Kidney (tissue), 13 donors: ENCODE measurements at regions not wholly inside any gene's neighbourhood (a gene's known extent, or its start where the extent isn't known, plus 50 kb on each side); places are given as distances from the start of the nearest gene placed in this dataset.

Source experiments
- DNase-seq, 5 donors: peaks; one replicate each; pipeline ENCODE4 v3.0.0-alpha.2; 2013 to 2020
- FAIRE-seq: peaks from 2 replicates; lab custom pipeline; 2012; peaks lifted over from hg19 to GRCh38; lab: Jason Lieb, UNC
- H3K27ac ChIP-seq, 2 donors: one replicate each; pipeline ENCODE4 v1.7.0; 2013; ENCODE audit warnings: low read depth in 2 of 2, low read length in 2 of 2, inconsistent platforms in 1 of 2
- H3K27me3 ChIP-seq: one replicate; pipeline ENCODE4 v1.7.1; 2013; ENCODE audit warnings: low read length, inconsistent platforms; ENCODE audit not compliant: control insufficient read depth, insufficient read depth
- H3K36me3 ChIP-seq, 3 donors: one replicate each; pipeline versions ENCODE4 v1.7.0 to v1.7.1; 2013; ENCODE audit warnings: low read length in 3 of 3, control low read depth in 1 of 3, inconsistent platforms in 1 of 3; ENCODE audit not compliant: insufficient read depth in 3 of 3, control insufficient read depth in 2 of 3
- H3K4me1 ChIP-seq, 3 donors: one replicate each; pipeline versions ENCODE4 v1.7.0 to v1.7.1; 2013; ENCODE audit warnings: low read length in 3 of 3, inconsistent platforms in 1 of 3, low read depth in 1 of 3; ENCODE audit not compliant: control insufficient read depth in 2 of 3, insufficient read depth in 2 of 3
- H3K4me3 ChIP-seq, 3 donors: one replicate each; pipeline versions ENCODE4 v1.7.0 to v1.8.1; 2013; ENCODE audit warnings: low read length in 3 of 3, control low read depth in 1 of 3, inconsistent platforms in 1 of 3
- H3K9ac ChIP-seq, 3 donors: one replicate each; pipeline versions ENCODE4 v1.7.0 to v1.7.1; 2013; ENCODE audit warnings: low read length in 3 of 3, control low read depth in 1 of 3, inconsistent platforms in 1 of 3
- H3K9me3 ChIP-seq, 3 donors: one replicate each; pipeline versions ENCODE4 v1.7.0 to v1.7.1; 2013; ENCODE audit warnings: low read length in 3 of 3, control low read depth in 1 of 3, inconsistent platforms in 1 of 3; ENCODE audit not compliant: control insufficient read depth in 2 of 3, insufficient read depth in 1 of 3
- CTCF ChIP-seq: IDR thresholded peaks from 3 replicates; pipeline ENCODE4 v1.5.1; 2012; ENCODE audit warnings: mild to moderate bottlenecking, moderate library complexity, borderline replicate concordance; ENCODE audit not compliant: insufficient read depth; ENCODE audit errors: extremely low read depth
- intact Hi-C: fragments of 100-400 bp; cut with DNase I; formaldehyde crosslinking; loops from one replicate; pipeline ENCODE4 v1.11.1; 2022
- donor health status: control.
- donor health status: control.
- donor health status: control.
- donor health status: control.
- donor health status: control.
- donor health status: DM: yes; HTN: yes; CAD: no.
- donor health status: Normal renal cell carcinoma (clear cell type).

GRCh38 chr12:115174920-115175319 lies 490.9 kb upstream of the TBX3 start:
- Histone ChIP-seq H3K4me1 (no peaks in the 10 kb centered on the region), H3K27ac (no peak overlapping the region), H3K9ac (no peak overlapping the region), H3K9me3 (peaks cover 0 to 3% (median 0%) of the 10 kb centered on the region in 3 donors), H3K36me3 (no peaks in the 10 kb centered on the region), H3K27me3 (no peaks in the 10 kb centered on the region), H3K4me3 (no peak overlapping the region)
- DNase-seq (peak in 1 of 5 donors; percentile 60), FAIRE-seq (no peak)
- TF ChIP-seq CTCF, result no peak
- intact Hi-C loops, result no loop called here

GRCh38 chr12:115172521-115172920 lies 488.5 kb upstream of the TBX3 start:
- H3K36me3 ChIP-seq, result no peaks in the 10 kb centered on the region
- no peak for DNase-seq

GRCh38 chr12:115169981-115170380 lies 486.0 kb upstream of the TBX3 start:
- Histone ChIP-seq H3K4me1 (no peaks in the 10 kb centered on the region), H3K27me3 (no peaks in the 10 kb centered on the region), H3K36me3 (no peaks in the 10 kb centered on the region), H3K4me3 (no peak overlapping the region), H3K9ac (no peak overlapping the region), H3K27ac (no peak overlapping the region), H3K9me3 (no peaks in the 10 kb centered on the region)
- intact Hi-C loops, result no loop called here
- TF ChIP-seq CTCF, result no peak
- DNase-seq (no peak), FAIRE-seq (no peak)

More at GRCh38 chr12:115172521-115172920, 488.5 kb upstream of the TBX3 start:
- TF ChIP-seq CTCF, result no peak
- no peak overlapping the region for H3K4me3 ChIP-seq
- no peak for FAIRE-seq
- H3K9me3 ChIP-seq, result no peaks in the 10 kb centered on the region
- no peaks in the 10 kb centered on the region for H3K4me1 ChIP-seq
- no peak overlapping the region for H3K27ac ChIP-seq
- intact Hi-C loops, result no loop called here
- H3K27me3 ChIP-seq, result no peaks in the 10 kb centered on the region
- H3K9ac ChIP-seq, result no peak overlapping the region

- intact Hi-C loops, result no loop called here
- Histone ChIP-seq H3K9me3 (no peaks in the 10 kb centered on the region), H3K36me3 (no peaks in the 10 kb centered on the region), H3K4me3 (no peak overlapping the region), H3K27ac (no peak overlapping the region), H3K9ac (no peak overlapping the region), H3K4me1 (no peaks in the 10 kb centered on the region), H3K27me3 (no peaks in the 10 kb centered on the region)
- FAIRE-seq (no peak), DNase-seq (peak in 1 of 5 donors; percentile 33)
- no peak for TF ChIP-seq CTCF
Measured at GRCh38 chr12:115166698-115167315, 482.8 kb upstream of the TBX3 start.
